OCI-LY1 (cell line): ENCODE measurements at regions not wholly inside any gene's neighbourhood (a gene's known extent, or its start where the extent isn't known, plus 50 kb on each side); places are given as distances from the start of the nearest gene placed in this dataset.

ENCODE experiments used
- H2AFZ ChIP-seq: fragments of 200-600 bp; sonication (generic), shearing (Covaris generic); 2 replicates; pipeline ENCODE4 v1.6.0; 2014; ENCODE audit warnings: antibody characterized with exemption, mild to moderate bottlenecking, low read length
- H3F3A ChIP-seq: fragments of 200-600 bp; sonication (generic), shearing (Covaris generic); 2 replicates; pipeline ENCODE4 v1.6.0; 2014; ENCODE audit warnings: mild to moderate bottlenecking, antibody characterized with exemption, low read length, moderate library complexity; ENCODE audit not compliant: insufficient read depth
- H3K27ac ChIP-seq: fragments of 200-600 bp; sonication (generic); 2 replicates; pipeline ENCODE4 v1.5.1; 2014; ENCODE audit warnings: low read length, mixed run types, mild to moderate bottlenecking, low read depth; ENCODE audit not compliant: poor library complexity, severe bottlenecking
- H3K27me3 ChIP-seq: fragments of 200-600 bp; sonication (generic); 2 replicates; pipeline ENCODE4 v1.6.0; 2014; ENCODE audit warnings: antibody characterized with exemption, mild to moderate bottlenecking, low read length, moderate library complexity; ENCODE audit not compliant: insufficient read depth
- H3K36me3 ChIP-seq: fragments of 200-600 bp; sonication (generic); 2 replicates; pipeline ENCODE4 v1.6.1; 2014; ENCODE audit warnings: mild to moderate bottlenecking, antibody characterized with exemption, low read length, moderate library complexity, mixed read lengths; ENCODE audit not compliant: insufficient read depth
- H3K4me1 ChIP-seq: fragments of 200-600 bp; sonication (generic); 2 replicates; pipeline ENCODE4 v1.5.1; 2014; ENCODE audit warnings: mild to moderate bottlenecking, low read length, moderate library complexity; ENCODE audit not compliant: insufficient read depth, severe bottlenecking
- H3K4me2 ChIP-seq: fragments of 200-600 bp; sonication (generic), shearing (Covaris generic); 2 replicates; pipeline ENCODE4 v1.6.1; 2014; ENCODE audit warnings: low read length
- H3K4me3 ChIP-seq: fragments of 200-600 bp; sonication (generic); 2 replicates; pipeline ENCODE4 v1.5.1; 2014; ENCODE audit warnings: low read length, low read depth, mild to moderate bottlenecking, mixed read lengths; ENCODE audit not compliant: poor library complexity, severe bottlenecking
- H3K79me2 ChIP-seq: fragments of 200-600 bp; shearing (Covaris generic); 2 replicates; pipeline ENCODE4 v1.6.1; 2016; ENCODE audit warnings: mixed run types, low read length, mixed read lengths; ENCODE audit not compliant: insufficient read depth
- H3K9ac ChIP-seq: fragments of 200-600 bp; sonication (generic), shearing (Covaris generic); 2 replicates; pipeline ENCODE4 v1.6.1; 2014; ENCODE audit warnings: mild to moderate bottlenecking, low read length, mixed read lengths
- H3K9me2 ChIP-seq: fragments of 200-600 bp; sonication (generic), shearing (Covaris generic); 2 replicates; pipeline ENCODE4 v1.6.1; 2014; ENCODE audit warnings: low read depth, mild to moderate bottlenecking, low read length, mixed read lengths
- H3K9me3 ChIP-seq: fragments of 200-600 bp; shearing (Covaris generic); 2 replicates; pipeline ENCODE4 v1.6.1; 2014; ENCODE audit warnings: low read length, mixed read lengths
- H4K20me1 ChIP-seq: fragments of 200-600 bp; sonication (generic), shearing (Covaris generic); 2 replicates; pipeline ENCODE4 v1.6.0; 2016; ENCODE audit warnings: mild to moderate bottlenecking, low read length; ENCODE audit not compliant: insufficient read depth
- CTCF ChIP-seq: fragments of 200-600 bp; sonication (generic), shearing (Covaris generic); IDR thresholded peaks from 2 replicates; pipeline ENCODE4 v1.5.1; 2017; ENCODE audit warnings: mild to moderate bottlenecking, antibody characterized with exemption, low read length, moderate library complexity, mixed read lengths
- EZH2 ChIP-seq: fragments of 200-600 bp; sonication (generic), shearing (Covaris generic); IDR thresholded peaks from 2 replicates; pipeline ENCODE4 v1.8.0; 2017; ENCODE audit warnings: borderline replicate concordance, mixed run types, mild to moderate bottlenecking, antibody characterized with exemption, low read length, moderate library complexity, mixed read lengths

DNA sequence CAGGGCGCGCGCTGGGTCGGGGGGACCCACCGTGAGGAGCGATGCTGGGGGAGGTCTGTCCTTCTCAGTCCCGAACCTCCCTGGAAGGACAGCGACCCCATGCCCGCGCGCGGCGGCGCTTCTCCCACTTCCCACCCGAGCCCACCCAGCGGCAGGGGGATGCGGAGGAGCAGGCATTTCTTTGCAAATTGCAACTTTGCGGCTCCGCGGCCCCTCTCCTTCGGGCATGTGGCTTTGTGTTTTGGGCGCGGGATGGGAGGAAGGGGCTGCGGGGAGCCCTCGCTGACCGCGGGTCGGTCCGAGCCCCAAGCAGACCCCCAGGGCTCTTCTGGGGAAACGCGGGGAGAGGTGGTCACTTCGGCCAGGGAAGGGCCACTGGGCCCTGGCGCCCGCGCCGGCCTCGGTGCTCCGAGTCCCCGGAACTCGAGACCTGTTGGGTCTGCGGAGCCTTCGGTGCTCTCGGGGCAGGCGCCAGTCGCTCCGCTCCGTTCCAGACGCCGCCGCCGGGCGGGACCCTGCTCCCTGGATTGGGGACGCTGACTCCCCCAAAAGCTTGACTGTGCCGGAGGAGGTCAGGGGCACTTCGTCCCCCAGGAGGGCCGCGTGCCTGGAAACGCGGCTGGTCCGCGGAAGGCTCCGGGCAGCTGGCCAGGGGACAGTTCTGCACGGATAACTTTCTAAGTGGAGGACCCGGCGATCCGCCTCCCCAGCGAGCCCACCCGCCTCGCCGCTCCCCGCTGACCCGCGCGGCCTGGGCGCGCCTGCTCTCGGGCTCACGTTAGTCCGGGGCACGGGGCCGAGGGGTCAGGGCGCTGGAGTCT, 164.2 kb upstream of the DPP6 start:
- H2AFZ ChIP-seq: no peak overlapping the region
- TF ChIP-seq EZH2: no peak
- TF ChIP-seq CTCF: no peak
- no peaks in the 10 kb centered on the region for H3K79me2 ChIP-seq
- no peaks in the 10 kb centered on the region for H3K9me3 ChIP-seq
- no peaks in the 10 kb centered on the region for H3K4me1 ChIP-seq
- H3F3A ChIP-seq: no peaks in the 10 kb centered on the region
- no peak overlapping the region for H3K4me2 ChIP-seq
- H4K20me1 ChIP-seq: no peaks in the 10 kb centered on the region
- no peak overlapping the region for H3K27ac ChIP-seq
- H3K9ac ChIP-seq: no peak overlapping the region
- H3K4me3 ChIP-seq: no peak overlapping the region
- no peaks in the 10 kb centered on the region for H3K36me3 ChIP-seq
- H3K27me3 ChIP-seq: no peaks in the 10 kb centered on the region
- H3K9me2 ChIP-seq: no peaks in the 10 kb centered on the region

GRCh38 chr7:153891990-153892389, 160.2 kb upstream of the DPP6 start:
- no peaks in the 10 kb centered on the region for H3K79me2 ChIP-seq
- no peak overlapping the region for H3K9ac ChIP-seq
- no peaks in the 10 kb centered on the region for H3K4me1 ChIP-seq
- H3K36me3 ChIP-seq: no peaks in the 10 kb centered on the region
- H3K9me3 ChIP-seq: no peaks in the 10 kb centered on the region
- H3K9me2 ChIP-seq: no peaks in the 10 kb centered on the region
- H3K4me2 ChIP-seq: no peak overlapping the region
- TF ChIP-seq CTCF (no peak), EZH2 (no peak)
- H4K20me1 ChIP-seq: no peaks in the 10 kb centered on the region
- no peaks in the 10 kb centered on the region for H3F3A ChIP-seq
- H2AFZ ChIP-seq: no peak overlapping the region
- H3K27me3 ChIP-seq: no peaks in the 10 kb centered on the region
- H3K27ac ChIP-seq: no peak overlapping the region
- H3K4me3 ChIP-seq: no peak overlapping the region

GRCh38 chr7:153902862-153903261, 149.3 kb upstream of the DPP6 start:
- Histone ChIP-seq H2AFZ (no peak overlapping the region), H3K79me2 (no peaks in the 10 kb centered on the region), H3K4me2 (no peak overlapping the region), H3K27me3 (no peaks in the 10 kb centered on the region), H3K9ac (no peak overlapping the region), H3K36me3 (no peaks in the 10 kb centered on the region), H3K9me2 (no peaks in the 10 kb centered on the region), H4K20me1 (no peaks in the 10 kb centered on the region), H3K27ac (no peak overlapping the region), H3K4me3 (no peak overlapping the region), H3K4me1 (no peaks in the 10 kb centered on the region), H3F3A (no peaks in the 10 kb centered on the region), H3K9me3 (no peaks in the 10 kb centered on the region)
- TF ChIP-seq EZH2 (no peak), CTCF (no peak)
